HT1080 (cell line): ENCODE measurements at regions not wholly inside any gene's neighbourhood (a gene's known extent, or its start where the extent isn't known, plus 50 kb on each side); places are given as distances from the start of the nearest gene placed in this dataset.

ENCODE experiments used
- DNase-seq: peaks from one replicate; pipeline ENCODE4 v3.0.0-alpha.2; 2015; ENCODE audit warnings: low read depth

DNA sequence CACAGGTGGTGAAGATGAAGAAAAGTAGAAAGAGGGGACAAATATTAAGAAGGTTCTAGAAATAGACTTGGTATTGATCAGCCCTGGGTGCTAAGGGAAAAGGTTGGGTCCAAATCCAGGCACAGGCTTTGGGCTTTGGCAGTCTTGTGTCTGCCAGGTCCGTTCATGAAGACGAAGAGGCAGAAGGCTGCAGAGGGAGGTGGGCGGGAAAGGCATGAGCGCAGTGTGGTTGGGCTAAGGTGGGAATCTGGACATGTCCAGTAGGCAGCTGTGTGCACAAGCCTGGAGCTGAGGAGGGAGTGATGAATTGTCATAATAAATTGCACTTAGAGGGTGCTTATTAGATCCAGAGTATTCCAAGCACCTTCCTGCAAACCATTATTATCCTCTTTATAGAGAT, 105.7 kb upstream of the TEX51 start:
- no peak for DNase-seq

DNA sequence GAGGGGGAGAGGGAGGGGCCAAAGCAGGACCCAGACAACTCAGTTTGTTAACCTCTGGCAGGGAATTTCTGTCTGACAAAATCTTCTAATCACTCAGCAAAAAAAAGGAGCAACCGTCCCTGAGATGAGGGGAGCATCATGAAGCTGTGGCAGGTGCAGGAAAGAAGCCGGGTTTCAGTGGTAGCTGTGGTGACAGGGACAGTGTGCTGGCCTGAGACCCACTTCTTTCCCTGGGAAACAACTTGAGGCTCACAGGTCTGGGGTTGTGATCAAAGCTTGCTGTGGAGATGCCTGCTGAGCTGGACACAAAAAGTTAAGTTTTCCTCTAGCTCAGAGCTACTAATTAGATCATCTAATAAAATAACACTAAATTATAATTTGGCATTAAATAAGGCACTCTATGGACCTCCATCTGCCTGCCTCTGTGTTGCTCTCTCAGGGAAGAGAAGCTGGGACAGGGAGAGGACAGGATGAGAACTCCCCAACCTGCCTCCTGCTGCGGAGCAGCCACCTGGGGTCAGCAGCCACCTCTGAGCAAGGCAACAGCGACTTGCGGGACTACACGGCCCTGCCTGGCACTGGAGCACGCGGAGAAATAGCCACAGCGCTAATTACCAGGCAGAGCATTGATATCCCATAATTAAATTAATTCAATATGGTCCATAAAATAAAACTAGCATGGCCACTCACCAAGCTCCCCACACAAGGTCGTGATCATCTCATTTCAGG, 104.6 kb upstream of the TEX51 start:
- peak; percentile 15 for DNase-seq

- DNase-seq: no peak
These were observed 103.0 kb upstream of the TEX51 start for GRCh38 chr2:126795656-126796055.

GRCh38 chr2:126796931-126797621, 101.6 kb upstream of the TEX51 start:
- DNase-seq: no peak

GRCh38 chr2:126797622-126798275, 100.9 kb upstream of the TEX51 start:
- DNase-seq: no peak

- no peak for DNase-seq
These were observed 100.2 kb upstream of the TEX51 start for GRCh38 chr2:126798276-126799140.

- no peak for DNase-seq
These were observed 99.4 kb upstream of the TEX51 start for GRCh38 chr2:126799301-126799700.

- no peak for DNase-seq
These were observed 97.2 kb upstream of the TEX51 start for GRCh38 chr2:126801473-126801872.

GRCh38 chr2:126802316-126802715, 96.4 kb upstream of the TEX51 start:
- no peak for DNase-seq

DNA sequence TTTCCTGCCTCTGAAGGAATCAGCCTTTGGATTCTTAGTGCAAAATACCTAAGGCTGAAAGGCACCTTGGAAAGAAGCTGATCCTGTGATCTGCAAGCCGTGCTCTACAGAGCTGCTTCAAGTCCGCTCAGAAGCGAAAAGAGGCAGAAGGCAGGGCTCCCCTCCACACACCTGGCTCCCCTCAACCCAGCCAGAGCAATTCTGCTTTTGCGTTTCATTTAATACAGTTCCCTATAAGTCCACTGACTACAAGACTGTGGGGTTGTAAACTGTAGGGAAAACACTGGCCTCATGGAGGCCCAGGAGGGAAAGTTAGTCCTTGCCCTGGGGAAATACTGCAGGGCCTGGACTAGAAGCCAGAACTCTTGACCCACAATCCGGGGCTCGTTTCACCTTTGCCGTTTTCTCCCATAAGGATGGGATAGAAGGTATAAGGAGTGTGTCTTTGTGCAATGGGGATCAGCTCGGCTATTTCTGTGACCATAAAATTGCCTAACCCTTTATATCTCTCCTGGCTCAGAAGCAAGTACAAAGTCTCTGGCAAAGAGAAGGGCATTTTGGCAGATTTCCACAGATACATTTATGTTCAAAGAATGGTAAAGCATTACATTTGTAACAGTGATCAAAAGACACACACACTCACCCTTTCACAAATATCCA, 95.8 kb upstream of the TEX51 start:
- no peak for DNase-seq

GRCh38 chr2:126803434-126803775, 95.3 kb upstream of the TEX51 start:
- no peak for DNase-seq

DNA sequence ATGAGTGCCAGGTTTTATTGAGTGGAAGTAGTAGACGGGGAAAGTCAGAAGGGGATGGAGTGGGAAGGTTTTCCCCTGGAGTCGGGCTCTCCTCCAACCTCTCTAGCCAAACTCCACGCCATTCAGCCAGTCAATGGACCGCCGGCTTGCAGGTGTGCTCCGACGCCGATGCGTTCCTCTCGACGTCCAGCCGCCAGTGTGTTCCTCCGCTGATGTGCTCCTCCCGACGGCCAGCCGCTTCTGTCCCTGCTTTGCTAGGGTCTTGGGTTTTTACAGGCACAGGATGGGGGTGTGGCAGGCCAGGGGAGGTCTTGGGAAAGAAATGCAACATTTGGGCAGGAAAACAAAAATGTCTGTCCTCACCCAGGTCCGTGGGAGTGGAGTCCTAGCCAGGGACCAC, 94.3 kb upstream of the TEX51 start:
- no peak for DNase-seq

GRCh38 chr2:126808929-126809328, 89.8 kb upstream of the TEX51 start:
- peak; percentile 46 for DNase-seq

DNA sequence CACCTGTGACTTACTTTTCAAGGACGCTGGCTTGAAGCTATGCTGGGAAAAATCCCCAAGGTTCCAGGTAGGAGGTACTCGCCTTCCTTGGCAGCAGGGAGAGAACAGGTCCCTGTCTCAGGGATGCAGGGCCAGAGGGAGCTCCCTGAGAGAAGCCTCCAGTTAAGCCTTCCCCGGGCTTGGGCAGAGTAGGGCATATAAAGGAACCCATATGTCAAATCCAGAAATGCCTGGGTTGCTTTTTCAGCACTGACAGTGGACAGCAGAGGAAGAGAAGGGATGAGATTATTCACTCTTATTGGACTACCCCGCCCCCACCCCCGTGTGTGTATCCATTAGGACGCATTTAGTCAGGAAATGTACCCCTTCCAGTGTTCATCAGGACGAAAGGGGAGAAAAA, 89.3 kb upstream of the TEX51 start:
- DNase-seq: no peak

- DNase-seq: no peak
These were observed 88.7 kb upstream of the TEX51 start for GRCh38 chr2:126810001-126810400.

GRCh38 chr2:126811101-126811500, 87.6 kb upstream of the TEX51 start:
- no peak for DNase-seq

DNA sequence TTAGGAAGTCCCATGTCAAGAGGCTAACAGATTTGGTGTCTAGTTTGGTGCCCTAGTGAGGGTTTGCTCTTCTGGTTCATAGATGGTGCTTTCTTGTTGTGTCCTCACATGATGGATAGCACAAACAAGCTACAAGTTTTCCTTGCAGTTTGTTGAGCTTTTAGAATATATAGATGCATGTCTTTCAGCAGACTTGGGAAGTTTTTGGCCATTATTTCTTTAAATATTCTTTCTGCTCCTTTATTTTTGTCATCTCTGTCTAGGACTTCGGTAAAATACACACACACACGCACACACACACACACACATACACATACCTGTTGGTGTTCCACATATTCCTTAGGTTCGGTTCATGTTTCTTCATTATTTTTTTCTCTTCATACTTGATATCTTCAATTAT, 81.5 kb upstream of the TEX51 start:
- DNase-seq: no peak

DNA sequence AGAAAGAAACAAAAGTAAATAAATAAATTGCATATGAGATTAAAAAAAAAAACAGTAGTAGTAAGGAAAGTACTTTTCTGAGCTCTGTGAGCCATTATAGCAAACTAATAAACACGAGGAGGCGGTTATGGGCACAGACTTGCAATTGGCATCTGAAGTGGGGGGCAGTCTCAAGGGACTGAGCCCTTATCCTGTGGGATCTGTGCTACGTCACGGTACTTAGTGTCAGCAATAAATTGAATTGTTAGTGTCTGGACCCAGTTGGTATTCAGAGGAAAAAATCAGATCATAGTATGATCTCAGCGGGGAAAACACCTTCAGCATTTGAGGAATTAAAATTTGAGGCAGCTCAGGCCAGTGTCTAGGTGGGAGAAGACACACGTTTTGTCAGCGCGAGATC, 76.6 kb upstream of the TEX51 start:
- no peak for DNase-seq

DNA sequence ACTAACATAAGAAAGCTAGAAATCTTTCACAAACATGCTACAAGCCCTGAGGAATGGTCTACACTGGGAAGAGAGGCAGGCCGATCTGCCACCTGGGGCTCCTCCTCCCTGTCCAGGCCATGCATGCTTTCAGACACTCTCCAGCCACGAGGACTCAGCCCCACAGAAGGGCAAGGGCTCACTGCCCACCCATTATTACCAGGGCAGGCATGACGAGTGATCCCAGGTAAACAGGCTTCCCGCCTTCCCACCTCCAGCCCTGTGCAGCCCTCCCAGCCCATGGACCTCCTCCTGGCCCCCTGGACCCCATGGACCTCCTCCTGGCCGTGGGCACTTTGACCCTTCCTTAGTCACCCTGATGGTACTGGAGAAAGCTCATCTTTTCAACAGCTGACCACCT, 75.8 kb upstream of the TEX51 start:
- no peak for DNase-seq

- no peak for DNase-seq
These were observed 74.7 kb upstream of the TEX51 start for GRCh38 chr2:126823951-126824350.

- DNase-seq: peak; percentile 31
These were observed 74.0 kb upstream of the TEX51 start for GRCh38 chr2:126824663-126825062.
